HG03066 (cell line): ENCODE measurements at regions not wholly inside any gene's neighbourhood (a gene's known extent, or its start where the extent isn't known, plus 50 kb on each side); places are given as distances from the start of the nearest gene placed in this dataset.
"Not testable (repeated sequence)": the region's sequence is repeated elsewhere in the genome, so short reads cannot be mapped to it uniquely, and the experiment has no call there.

Source experiments
- ATAC-seq: cut with Tn5 transposase; IDR thresholded peaks from one replicate; pipeline ENCODE4 v1.9.1; 2021; ENCODE audit warnings: low read depth; ENCODE audit not compliant: unreplicated experiment

GRCh38 chr5:45038366-45038987 lies 229.7 kb downstream of the MRPS30 start:
- peak; percentile 82 for ATAC-seq

- no peak for ATAC-seq
Observed at GRCh38 chr5:45042283-45042682, 233.5 kb downstream of the MRPS30 start.

- ATAC-seq, result no peak
Observed at GRCh38 chr5:45057564-45057963, 248.8 kb downstream of the MRPS30 start.

GRCh38 chr5:45060724-45061123 lies 252.0 kb downstream of the MRPS30 start:
- ATAC-seq, result no peak

- no peak for ATAC-seq
Observed at GRCh38 chr5:45062044-45062443, 253.3 kb downstream of the MRPS30 start.

- no peak for ATAC-seq
Observed at GRCh38 chr5:45081082-45081481, 272.3 kb downstream of the MRPS30 start.

GRCh38 chr5:45089870-45090269 lies 281.1 kb downstream of the MRPS30 start:
- no peak for ATAC-seq

GRCh38 chr5:45093377-45093776 lies 284.6 kb downstream of the MRPS30 start:
- no peak for ATAC-seq

- no peak for ATAC-seq
Observed at GRCh38 chr5:45094876-45095440, 286.2 kb downstream of the MRPS30 start.

- ATAC-seq, result no peak
Observed at GRCh38 chr5:45098483-45098882, 289.7 kb downstream of the MRPS30 start.

- ATAC-seq, result no peak
Observed at GRCh38 chr5:45101146-45101545, 292.4 kb downstream of the MRPS30 start.

- ATAC-seq, result no peak
Observed at GRCh38 chr5:45105491-45105994, 296.8 kb downstream of the MRPS30 start.

GRCh38 chr5:45109062-45109461 lies 300.3 kb downstream of the MRPS30 start:
- ATAC-seq, result no peak

- no peak for ATAC-seq
Observed at GRCh38 chr5:45109636-45110035, 300.9 kb downstream of the MRPS30 start.

- ATAC-seq, result no peak
Observed at GRCh38 chr5:45110399-45110798, 301.7 kb downstream of the MRPS30 start.

- ATAC-seq, result no peak
Observed at GRCh38 chr5:45113726-45114125, 305.0 kb downstream of the MRPS30 start.

- ATAC-seq, result no peak
Observed at GRCh38 chr5:45132972-45133371, 324.2 kb downstream of the MRPS30 start.

- ATAC-seq, result no peak
Observed at GRCh38 chr5:45162974-45163373, 354.2 kb downstream of the MRPS30 start.

- no peak for ATAC-seq
Observed at GRCh38 chr5:45171563-45171962, 362.8 kb downstream of the MRPS30 start.

- ATAC-seq, result not testable (repeated sequence)
Observed at GRCh38 chr5:45172634-45173033, 363.9 kb downstream of the MRPS30 start.

GRCh38 chr5:45179686-45180085 lies 370.9 kb downstream of the MRPS30 start:
- ATAC-seq, result no peak

- no peak for ATAC-seq
Observed at GRCh38 chr5:45189042-45189441, 380.3 kb downstream of the MRPS30 start.
